ENCODE measurements at regions not wholly inside any gene's neighbourhood (a gene's known extent, or its start where the extent isn't known, plus 50 kb on each side); places are given as distances from the start of the nearest gene placed in this dataset.

DNA sequence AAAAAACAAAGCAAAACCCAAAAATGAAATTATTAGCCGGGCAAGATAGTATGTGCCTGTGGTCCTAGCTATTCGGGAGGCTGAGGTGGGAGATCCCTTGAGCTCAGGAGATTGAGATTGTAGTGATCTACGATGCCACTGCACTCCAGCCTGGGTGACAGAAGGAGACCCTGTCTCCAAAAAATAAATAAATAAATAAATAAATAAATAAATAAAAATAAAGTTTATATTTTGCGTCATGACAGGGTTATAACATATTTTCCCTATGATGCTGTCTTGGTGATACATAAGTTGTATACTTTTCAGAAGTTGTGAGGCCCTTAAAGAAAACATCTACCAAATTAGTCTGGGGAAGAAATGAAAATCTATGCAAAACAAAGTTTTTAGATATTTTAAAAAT, 94.5 kb upstream of the MKLN1 start:
- DNase-seq, result no peak

DNA sequence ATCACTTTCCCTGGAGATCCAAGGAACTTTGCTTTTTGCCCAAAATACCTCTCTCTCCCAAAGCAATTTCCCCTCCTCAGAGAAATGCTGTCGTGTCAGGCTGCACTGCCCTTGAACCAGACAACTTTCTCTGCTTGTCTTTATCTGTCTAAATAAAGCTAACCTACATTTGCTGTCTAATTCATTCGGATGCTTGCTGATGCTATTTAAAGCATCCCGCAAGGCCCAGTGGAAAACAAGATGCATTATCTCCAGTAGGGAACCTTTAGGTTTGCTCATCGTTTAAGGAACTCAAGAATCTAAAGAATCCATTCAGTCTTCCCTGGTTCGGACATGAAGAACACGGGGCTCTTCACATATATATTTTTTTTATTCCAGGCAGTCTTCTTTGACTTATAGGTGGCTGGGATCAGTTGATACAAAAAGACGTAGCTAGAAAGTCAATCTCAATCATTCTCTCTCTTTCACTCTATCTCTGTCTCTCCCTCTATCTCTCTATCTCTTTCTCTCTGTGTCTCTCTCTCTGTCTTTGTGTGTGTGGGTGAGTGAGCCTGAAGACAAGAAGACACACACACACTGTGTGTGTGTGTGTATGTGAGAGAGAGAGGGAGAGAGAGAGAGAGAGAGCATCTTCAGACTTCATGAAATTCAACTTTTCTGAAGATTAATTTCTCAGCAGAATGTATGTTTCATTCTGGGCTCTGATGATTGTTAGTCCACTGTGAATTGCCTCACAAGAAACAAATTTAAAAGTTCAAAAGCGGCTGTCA, 92.8 kb upstream of the MKLN1 start:
- DNase-seq, result peak; percentile 9

DNA sequence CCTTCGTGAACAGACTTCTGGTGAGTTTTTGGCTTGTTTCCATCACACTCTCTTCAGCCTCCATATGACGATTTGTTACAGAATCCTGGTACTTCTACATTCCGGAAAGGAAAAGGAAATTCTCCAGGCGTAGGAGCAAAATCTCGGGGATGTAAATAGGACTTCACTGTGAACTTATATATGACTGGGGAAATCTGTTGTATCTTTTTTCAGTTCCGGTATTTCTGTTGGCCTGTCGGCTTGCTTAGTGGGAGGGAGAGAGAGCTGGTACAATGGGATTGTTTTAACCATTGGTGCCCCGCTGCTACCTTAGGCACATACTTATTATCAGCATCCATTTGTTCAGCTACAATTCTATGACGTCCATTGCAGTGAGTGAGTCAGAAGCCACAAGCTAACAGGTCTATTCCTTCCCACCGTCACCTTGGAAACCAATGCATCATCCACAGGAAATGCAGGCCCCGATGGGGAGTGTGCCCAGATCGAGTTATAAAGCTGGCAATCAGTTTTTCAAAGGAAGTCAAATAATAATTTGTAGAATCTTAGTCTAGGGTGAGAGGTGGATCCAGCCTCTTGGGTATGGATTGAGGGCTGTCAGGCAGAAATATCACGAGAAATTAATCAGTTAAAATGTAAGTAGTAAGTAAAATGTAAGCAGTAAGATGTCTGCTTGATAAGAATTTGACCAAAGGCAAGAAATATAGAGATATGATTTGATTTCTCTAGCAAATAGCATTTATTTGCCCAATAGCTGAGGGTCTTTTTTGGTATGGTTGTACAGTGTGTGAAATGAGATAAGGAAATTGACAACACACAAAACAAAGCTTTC, 92.0 kb upstream of the MKLN1 start:
- DNase-seq, result peak; percentile 98

DNA sequence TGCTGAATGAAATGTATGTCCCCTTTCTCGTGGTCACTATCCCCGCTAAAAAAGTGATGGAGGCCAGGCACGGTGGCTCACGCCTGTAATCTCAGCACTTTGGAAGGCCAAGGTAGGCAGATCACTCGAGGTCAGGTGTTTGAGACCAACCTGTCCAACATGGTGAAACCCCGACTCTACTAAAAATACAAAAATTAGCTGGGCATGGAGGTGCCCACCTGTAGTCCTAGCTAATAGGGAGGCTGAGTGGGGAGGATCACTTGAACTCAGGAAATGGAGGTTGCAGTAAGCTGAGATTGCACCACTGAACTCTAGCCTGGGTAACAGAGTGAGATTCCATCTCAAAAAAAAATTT, 91.4 kb upstream of the MKLN1 start:
- no peak for DNase-seq

DNA sequence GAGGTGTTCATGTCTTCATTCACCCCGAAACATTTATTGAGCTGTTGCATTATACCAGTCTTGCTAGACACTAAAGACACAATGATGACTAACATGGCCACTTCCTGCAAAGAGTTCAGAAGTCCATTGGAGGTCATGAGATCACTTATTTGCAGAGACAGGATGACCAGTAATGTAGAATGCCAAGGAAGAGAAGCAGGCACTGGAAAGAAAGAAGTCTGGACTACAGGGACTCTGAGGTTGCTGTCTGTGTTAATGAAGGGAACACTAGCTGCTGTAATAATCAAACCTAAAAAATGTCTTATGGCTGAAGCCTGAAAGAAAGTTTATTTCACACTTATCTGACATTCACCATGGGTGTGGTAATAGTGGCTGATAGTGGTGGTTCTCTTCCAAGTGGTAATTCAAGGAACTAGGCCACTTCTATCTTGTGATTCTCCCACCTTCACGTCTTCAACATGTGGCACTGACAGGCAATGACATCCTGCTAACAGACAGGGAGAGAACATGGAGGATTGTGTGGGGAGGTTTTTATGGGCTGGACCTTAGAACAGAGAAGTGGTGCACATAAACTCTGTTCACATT, 89.2 kb upstream of the MKLN1 start:
- DNase-seq, result peak; percentile 76

DNA sequence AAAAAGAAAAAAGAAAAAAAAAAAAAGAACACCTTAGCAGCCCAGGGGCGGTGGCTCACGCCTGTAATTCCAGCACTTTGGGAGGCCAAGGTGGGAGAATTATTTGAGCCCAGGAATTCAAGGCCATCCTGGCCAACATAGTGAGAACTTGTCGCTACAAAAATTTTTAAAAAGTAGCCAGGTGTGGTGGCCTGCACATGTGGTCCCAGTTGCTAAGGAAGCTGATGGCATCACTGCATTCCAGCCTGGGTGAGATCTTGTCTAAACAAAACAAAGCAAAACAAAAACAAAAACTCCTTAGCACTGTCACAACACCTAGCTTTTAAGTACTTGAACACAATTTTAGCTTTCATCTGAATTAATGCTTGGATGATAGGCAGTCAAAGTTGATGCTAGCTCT, 86.3 kb upstream of the MKLN1 start:
- DNase-seq, result no peak

DNA sequence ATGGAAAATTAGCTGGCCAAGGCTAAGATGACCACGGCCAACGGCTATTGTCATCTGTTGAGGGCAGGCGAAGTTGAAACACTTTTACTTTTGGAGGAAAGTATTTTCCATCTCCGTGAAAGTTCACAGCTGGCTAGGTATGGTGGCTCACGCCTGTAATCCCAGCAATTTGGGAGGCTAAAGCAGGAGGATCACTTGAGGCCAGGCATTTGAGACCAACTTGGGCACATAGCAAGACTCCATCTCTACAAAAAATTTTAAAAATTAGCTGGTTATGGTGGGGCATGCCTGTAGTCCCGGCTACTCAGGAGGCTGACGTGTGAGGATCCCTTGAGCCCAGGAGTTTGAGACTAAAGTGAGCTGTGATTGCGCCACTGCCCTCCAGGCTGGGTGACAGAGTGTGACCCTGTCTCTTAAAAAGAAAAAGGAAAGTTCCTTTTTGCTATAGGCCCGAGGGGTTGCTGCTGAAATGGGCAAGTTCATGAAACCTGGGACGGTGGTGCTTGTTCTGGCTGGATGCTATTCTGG, 85.5 kb upstream of the MKLN1 start:
- DNase-seq, result no peak

DNA sequence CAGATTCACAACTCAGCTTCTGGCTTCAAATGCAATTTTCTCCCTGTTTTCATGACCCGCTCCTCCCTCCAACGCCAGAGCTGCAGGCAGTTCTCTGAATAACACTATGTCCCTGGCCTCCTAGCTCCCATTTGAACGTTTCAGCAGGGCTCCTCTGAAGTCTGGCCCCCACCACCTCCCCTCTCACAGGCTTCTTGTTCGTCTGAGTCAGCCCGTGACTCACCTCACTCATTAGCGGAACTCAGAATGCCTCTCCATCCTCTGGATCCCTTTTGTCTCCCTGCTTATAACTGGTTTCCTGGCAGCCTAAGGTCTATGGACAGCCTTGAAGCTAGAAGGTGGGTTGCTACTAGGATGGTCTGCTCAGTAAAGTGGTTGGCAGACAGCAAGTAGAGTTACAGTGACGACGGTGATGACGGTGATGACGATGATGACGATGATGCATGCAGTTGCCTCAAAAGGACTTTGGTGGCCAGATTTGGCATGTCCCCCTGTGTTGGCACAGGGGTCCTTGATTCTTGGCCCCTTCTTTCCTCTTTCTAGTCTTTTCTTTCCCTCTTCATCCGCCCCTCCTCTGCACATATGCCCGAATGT, 83.3 kb upstream of the MKLN1 start:
- DNase-seq, result peak; percentile 85

DNA sequence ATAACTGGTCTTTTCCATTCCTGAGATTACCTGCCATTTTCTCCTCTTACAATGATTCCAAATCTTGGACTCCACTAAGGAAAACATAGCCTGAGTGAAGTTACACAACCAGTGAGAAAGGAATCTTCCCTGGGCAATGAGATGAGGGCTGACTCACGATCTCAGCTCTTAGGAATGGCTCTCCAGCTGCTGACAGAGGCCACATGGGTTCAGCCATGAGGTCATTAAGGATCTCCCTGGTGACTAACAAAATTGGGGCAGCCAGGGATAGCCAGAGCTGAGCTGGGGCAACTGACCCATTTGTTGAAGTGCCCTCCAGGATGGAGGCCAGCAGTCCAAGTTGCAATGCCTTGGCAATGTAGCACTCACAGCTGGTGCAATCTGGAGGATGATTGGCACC, 78.7 kb upstream of the MKLN1 start:
- DNase-seq, result peak; percentile 48

DNA sequence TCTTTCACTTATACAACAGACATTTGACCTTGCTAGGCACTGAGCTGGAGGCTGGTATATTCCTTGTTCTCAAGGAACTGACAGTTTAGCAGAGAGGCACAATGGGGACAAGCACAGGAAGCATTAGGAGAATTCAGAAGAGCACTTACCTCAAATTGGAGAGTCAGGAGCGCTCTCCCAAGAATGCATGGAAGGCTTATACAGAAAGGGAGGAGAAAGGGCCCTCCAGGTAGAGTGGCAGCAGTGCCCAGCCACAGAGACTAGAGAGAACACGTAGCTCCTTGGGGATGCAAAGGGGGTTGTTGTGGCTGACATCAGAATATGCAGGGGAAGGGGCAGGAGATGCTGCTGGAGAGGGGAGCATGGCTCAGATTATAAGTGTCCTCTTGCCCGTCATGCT, 78.2 kb upstream of the MKLN1 start:
- DNase-seq, result no peak

DNA sequence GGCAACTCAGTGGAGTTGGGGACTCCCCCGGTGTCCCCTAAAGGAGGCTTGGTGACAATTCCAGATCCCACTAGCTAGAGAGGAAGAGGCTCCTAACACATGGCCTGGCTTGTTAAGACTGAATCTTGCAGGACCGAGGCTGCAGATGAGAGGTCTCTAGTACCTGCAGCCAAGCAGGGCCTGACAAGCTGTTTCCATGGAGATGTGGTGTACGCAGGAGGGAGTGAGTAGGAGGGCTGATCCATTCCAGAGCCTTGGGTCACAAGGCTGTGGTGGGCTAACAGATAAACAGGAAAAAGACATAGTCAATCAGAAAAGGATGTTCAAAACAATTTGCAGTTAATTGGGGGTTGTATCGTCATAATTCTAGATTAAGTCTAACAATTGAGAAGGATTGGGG, 77.3 kb upstream of the MKLN1 start:
- no peak for DNase-seq

DNA sequence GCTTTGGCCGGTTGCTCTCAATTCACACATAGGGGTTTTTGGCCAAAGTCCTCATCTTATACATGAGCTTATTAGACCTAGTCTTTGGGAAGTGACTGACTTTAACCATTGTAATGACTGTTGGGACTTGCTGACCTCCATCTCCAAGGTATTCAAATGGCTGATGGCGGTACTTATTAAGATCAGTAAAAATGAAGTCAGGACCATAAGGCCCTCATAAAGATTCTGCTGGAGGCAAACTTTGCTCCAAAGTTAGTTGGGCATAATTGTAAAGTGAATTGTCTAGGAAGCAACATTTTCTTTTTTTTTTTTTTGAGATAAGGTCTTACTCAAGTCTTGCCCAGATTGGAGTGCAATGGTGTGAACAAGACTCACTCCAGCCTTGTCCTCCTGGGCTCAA, 76.3 kb upstream of the MKLN1 start:
- DNase-seq, result no peak

DNA sequence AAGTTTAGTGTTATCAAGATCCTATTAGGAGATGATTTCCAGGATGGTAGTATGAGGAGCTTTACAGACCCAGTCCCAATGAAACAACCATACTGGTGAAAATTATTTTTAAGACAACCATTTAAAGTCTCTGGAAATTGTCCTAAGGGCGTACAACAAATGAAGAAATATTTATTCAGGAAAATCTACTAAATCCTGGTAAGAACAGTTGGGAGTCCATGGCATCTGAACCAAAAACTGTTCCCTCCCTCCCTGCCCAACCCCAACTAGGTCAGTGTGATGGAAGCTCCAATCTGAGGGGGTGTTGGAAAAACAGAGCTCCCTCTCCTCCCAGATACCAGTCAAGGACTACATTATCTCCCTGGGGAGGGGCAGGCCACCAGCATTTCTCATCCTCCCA, 74.7 kb upstream of the MKLN1 start:
- DNase-seq, result no peak

DNA sequence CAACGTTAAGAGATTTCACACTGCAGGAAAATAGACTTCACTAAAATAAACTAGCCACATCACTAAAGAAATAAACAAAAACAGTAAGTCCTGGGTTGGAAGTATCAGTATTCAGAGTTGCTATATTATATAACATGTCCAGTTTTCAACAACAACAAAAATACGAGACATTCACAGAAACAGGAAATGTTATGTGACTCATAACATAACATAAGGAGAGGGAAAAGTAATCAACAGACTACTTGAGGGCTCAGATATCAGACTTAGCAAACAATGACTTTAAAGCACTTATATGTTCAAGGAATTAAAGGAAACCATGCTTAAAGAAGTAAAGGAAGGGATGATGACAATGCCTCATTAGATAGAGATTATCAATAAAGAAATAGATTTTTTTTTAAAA, 73.5 kb upstream of the MKLN1 start:
- DNase-seq, result peak; percentile 58

DNA sequence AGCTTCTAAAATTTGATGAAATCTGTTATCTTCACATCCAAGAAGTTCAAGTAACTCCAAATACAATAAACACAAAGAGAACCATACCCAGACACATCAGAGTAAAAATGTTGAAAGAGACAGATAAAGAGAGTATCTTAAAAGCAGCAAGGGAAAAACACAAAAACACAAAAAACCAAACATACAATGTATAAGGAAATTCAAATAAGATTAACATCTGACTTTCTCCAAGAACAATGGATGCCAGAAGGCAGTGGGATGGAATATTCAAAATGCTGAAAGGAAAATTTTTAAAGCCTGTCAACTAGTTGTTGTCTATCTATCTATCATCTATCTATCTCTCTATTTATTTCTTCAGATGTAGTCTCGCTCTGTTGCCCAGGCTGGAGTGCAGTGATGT, 72.4 kb upstream of the MKLN1 start:
- DNase-seq, result no peak

DNA sequence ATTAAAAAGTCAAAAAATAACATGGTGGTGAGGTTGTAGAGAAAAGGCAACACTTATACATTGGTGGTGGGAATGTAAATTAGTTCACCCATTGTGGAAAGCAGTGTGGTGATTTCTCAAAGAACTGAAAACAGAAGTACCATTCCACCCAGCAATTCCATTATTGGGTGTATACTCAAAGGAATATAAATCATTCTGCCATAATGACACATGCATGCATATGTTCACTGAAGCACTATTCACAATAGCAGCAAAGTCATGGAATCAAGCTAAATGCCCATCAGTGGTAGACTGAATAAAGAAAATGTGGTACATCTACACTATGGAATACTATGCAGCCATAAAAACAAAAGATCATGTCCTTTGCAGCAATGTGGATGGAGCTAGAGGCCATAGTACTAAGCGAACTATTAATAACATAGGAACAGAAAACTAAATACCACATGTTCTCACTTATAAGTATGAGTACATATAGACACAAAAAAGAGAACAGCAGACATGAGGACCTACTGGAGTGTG, 66.1 kb upstream of the MKLN1 start:
- DNase-seq, result no peak

DNA sequence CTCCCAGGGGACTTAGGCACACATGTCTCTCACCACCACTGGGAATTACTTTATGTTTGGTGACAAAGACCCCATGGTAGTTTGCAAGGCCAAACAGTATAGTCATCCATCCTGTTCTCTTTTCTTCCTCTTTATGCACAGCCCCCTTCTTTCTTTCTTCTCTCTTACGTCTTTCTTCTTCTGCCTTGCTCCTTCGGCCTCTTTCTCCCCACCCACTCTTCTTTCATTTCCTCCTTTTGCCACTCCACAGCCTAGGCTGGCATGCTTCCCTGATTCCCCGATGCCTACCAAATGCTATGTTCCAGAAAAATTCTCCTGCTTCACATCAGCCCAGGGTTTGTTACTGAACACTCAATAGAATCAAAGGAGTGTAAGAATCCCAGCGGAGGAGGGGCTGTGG, 62.4 kb upstream of the MKLN1 start:
- no peak for DNase-seq

DNA sequence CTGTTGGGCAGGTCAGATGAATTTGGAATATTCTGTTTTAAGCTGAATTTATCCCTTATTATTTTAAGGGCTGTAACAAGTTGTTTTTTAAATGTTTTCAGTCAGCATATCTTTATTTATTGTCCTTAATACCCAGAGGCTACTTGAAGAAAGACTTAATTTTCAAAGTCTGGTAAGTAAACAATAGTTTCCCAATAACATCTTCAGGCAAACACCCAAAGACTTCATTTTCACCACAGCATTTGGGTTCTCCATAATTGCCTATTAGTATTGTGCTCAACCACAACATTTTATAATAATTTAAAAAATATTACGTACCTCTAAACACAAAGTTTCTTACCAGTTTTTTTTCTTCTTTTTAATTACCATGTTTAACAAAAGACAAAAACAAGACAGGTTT, 60.0 kb upstream of the MKLN1 start:
- no peak for DNase-seq

DNA sequence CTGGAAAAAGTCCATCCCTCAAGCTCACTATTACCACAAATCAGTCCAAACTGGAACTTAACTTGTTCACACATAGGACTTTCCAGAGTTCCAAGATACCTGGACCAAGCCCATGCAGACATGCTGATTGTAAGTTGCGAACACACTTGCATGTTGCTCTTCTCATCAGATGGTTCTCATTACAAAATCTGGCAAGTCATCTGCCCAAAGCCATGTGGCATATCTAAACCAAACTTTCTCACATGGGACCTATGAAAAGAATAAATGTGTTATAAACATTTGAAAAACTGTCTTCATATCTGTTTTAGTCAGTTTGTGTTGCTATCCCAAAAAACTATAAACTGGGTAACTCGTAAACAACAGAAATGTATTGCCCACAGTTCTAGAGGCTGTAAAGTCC, 58.8 kb upstream of the MKLN1 start:
- DNase-seq, result no peak

DNA sequence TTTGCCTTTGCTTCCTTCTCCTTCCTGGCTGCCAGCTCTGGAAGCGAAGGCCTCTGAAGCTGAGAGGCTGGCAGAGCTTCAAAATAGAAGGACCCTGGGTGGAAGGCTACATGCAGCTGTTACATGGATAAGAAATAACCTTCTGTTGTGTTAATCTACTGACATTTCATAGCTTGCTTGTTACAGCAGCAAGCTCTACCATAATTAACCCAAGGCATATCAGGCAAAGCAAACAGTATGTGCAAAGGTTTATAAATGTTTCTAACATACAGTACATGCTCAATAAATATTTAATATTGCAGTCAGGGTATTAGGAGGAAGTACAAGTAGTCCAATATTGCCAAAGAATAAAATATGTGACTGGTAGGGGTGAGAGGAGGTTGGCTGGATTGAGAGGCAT, 55.6 kb upstream of the MKLN1 start:
- no peak for DNase-seq

DNA sequence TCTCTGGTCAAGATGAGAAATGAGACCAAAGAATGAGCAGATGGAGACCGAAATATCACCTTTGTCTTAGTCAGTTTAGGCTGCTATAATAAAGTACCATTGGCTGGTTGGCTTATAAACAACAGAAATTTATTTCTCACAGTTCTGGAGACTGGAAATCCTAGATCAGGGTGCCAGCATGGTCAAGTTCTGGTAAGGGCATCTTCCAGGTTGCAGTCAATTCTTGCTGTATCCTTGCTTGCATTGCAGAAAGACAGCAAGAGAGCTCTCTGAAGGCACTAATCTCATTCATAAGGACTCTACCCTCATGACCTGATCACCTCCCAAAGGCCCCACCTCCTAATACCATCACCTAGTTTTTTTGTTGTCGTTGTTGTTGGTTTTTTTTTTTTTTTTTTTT, 52.7 kb upstream of the MKLN1 start:
- DNase-seq, result no peak

DNA sequence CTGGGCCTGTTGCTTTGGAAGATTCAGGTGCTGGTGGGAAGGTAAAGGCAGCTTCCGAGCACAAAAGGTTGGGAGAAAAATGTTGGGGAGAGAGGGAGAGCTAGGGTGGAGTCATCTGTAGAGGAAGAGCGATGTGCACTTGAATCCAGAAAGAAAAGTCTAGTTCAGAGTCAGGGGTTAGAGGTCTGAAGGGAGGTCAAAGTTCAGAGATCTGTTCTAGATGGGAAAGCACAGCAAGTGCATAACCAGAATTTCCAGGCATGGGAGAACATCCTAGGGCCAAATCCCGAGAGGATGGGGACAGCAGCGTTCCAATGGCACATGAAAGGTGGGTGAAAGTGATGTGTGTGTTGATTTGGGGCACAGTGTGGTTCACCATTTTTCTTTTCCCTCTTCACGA, 51.5 kb upstream of the MKLN1 start:
- no peak for DNase-seq

DNA sequence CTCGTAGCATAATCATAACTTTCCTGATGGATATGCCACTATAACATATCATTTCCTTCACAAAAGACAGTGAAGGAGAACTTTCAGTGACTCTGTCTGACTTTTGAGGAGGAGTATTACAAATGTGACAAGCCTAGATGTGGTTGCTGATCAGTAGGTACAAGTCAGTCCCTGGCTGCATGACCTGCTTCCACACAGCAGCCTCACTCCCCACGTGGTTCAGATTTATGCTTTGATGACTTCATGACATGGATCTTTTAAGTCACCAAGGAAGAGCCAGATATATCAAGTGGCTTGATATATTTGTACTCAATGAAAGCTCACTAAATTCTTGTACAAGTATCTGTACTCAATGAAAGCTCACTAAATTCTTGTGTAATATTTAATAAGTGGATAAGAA, 50.9 kb upstream of the MKLN1 start:
- DNase-seq, result no peak

Measured in dermis blood vessel endothelial cell (primary cell).